ENCODE measurements at regions not wholly inside any gene's neighbourhood (a gene's known extent, or its start where the extent isn't known, plus 50 kb on each side); places are given as distances from the start of the nearest gene placed in this dataset.
"Not testable (repeated sequence)": the region's sequence is repeated elsewhere in the genome, so short reads cannot be mapped to it uniquely, and the experiment has no call there.

DNA sequence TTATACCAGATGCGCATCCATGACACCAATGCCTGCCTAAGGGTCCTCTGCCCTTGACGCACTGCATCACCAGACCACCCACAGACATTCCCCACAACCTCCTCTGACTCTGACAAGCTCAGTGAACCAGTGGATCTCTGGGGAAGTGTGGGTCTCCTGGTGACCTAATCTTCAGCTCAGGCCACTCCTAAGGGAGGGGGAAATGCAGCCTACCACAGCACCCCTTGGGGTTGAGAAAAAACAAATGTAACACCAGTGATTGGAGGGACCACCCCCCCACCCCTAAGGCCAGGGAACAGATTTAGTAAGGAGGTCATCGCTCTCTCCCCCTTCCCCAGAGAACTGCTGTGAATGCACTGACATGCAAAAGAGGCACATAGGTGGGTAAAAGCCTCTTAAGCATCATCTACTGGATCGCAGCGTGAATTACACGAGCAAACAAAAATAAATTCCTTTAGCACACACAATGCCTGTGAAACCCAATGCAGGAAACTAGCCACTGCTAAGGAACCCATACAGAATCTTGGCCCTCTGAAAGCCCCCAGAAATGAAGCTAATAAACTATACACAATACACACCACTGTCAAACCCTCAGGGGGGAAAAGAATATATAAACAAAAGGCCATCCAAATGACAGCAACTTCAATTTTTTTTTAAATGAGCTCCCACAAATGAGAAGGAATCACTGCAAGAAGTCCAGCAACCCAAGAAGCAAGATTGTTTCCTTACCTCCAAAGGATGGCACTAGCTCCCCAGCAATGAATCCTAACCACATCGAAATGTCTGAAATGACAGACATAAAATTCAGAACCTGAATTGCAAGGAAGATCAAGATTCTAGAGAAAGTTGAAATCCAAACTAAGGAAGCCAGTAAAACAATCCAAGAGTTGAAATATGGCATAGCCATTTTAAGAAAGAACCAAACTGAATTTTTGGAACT is 513.7 kb upstream of the PTGER4 start:
- WGBS = 84% methylated on average over 7 of the region's 7 CpGs
- no peak overlapping the region for H3K27ac ChIP-seq (ENCODE audit: low read depth)
- H3K36me3 ChIP-seq (ENCODE audit: insufficient read depth) = no peaks in the 10 kb centered on the region
- no peak overlapping the region for H3K4me3 ChIP-seq (ENCODE audit: low read depth, low read length)
- no peaks in the 10 kb centered on the region for H3K4me1 ChIP-seq (ENCODE audit: insufficient read depth)
- DNase-seq (ENCODE audit: extremely low spot score) = no peak

DNA sequence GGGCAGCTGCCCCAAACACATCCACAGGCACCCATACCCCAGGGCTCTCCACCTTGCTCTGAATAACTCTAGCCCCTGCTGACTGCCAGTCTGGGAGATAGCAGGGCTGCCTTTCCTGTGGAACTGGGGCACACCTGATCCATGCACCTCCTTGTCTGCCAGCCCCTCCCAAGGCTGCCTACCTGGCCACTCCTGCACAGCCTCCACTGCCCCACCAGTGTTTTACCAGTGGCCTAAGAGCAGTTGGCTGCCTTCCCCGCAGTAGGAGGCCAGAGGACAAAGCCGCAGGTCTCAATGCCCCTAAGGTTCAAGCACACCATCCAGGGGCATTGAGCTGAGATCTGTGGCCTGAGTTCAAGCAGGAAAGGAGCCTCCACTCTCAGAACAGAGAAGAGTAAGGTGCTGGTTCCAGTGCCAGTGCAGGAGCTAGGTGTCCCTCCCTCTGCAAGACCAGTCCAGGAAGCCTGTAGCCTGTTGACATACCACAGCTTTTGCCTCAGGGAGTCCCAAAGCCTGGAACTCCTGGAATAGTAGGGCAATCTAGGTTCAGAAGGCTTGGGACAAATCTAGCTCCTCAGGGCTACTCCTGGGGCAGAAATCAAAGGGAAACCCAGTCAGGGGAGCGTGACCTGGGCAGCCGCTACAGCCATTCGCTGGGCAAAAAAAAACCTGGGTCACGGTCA is 514.5 kb upstream of the PTGER4 start:
- Histone ChIP-seq H3K4me1 (ENCODE audit: insufficient read depth) (no peaks in the 10 kb centered on the region), H3K27ac (ENCODE audit: low read depth) (no peak overlapping the region), H3K36me3 (ENCODE audit: insufficient read depth) (no peaks in the 10 kb centered on the region), H3K4me3 (ENCODE audit: low read depth, low read length) (no peak overlapping the region)
- DNase-seq (ENCODE audit: extremely low spot score) = no peak
- WGBS = 95% methylated on average over 6 of the region's 6 CpGs

DNA sequence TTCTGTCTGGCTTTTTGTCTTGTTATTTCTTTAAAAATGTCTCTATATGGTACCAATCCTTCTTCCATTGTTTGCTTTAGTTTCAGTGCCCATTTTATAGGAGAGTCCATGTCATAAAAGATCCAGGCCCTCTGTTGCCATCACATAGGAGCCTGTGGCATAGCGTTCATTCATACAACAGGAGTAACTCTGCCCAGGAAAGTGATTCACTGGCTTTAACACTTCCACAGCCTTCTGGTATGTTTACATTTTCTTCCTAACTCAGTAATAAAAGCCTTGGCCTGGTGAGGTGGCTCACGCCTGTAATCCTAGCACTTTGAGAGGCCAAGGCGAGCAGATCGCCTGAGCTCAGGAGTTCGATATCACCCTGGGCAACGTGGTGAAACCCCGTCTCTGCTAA is 519.3 kb upstream of the PTGER4 start:
- WGBS = 85% methylated on average over 7 of the region's 7 CpGs
- no peak overlapping the region for H3K27ac ChIP-seq (ENCODE audit: low read depth)
- no peak for DNase-seq (ENCODE audit: extremely low spot score)

DNA sequence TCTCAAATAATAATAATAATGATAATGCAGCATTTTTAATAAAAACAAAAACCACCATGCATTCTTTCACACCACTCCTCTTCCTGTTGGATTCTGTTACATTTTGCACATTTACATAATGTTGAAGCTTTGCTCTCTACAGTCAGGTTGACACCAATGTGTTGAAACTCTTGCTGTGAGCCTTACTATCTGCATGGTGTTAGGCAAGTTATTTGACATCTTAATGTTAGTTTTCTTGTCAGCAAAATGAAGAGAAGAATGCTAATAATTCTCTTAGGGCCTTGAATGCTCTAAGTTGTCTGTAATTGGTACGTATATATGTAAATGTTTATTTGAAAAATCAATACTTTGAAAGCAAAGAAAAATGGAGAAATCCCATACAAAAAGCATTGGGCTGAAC is 525.5 kb upstream of the PTGER4 start:
- no peaks in the 10 kb centered on the region for H3K4me1 ChIP-seq (ENCODE audit: insufficient read depth)
- WGBS = 61% methylated on average over 1 of the region's 1 CpG
- no peak for DNase-seq (ENCODE audit: extremely low spot score)

More for the DNA sequence above, 519.3 kb upstream of the PTGER4 start:
- H3K4me3 ChIP-seq (ENCODE audit: low read depth, low read length) = no peak overlapping the region
- H3K36me3 ChIP-seq (ENCODE audit: insufficient read depth) = no peaks in the 10 kb centered on the region
- H3K4me1 ChIP-seq (ENCODE audit: insufficient read depth) = no peaks in the 10 kb centered on the region

DNA sequence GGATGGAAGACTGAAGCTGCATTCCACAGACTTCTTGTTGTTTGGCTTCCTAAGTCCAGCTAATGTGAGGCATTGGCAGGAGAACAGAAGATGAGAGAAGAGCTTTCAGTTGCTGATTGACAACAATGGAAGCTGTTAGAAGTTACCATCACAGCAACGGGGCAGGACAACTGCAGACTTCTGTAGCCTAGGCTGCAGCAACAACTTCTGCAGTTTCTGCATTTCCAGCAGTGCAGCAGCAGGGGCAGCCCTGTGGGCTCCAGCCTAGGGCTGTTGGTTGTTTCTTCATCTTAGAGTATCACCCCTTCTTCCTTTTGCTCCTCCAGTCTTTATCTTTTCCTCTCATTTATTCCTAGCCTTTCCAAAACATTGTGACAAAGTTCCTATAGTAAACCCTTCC is 528.8 kb upstream of the PTGER4 start:
- no peak for DNase-seq (ENCODE audit: extremely low spot score)
- Histone ChIP-seq H3K36me3 (ENCODE audit: insufficient read depth) (no peaks in the 10 kb centered on the region), H3K4me3 (ENCODE audit: low read depth, low read length) (no peak overlapping the region), H3K27ac (ENCODE audit: low read depth) (no peak overlapping the region), H3K4me1 (ENCODE audit: insufficient read depth) (no peaks in the 10 kb centered on the region)
- WGBS = 38% methylated on average over 1 of the region's 1 CpG

More for the DNA sequence above, 525.5 kb upstream of the PTGER4 start:
- H3K36me3 ChIP-seq (ENCODE audit: insufficient read depth) = no peaks in the 10 kb centered on the region
- no peak overlapping the region for H3K27ac ChIP-seq (ENCODE audit: low read depth)
- no peak overlapping the region for H3K4me3 ChIP-seq (ENCODE audit: low read depth, low read length)

DNA sequence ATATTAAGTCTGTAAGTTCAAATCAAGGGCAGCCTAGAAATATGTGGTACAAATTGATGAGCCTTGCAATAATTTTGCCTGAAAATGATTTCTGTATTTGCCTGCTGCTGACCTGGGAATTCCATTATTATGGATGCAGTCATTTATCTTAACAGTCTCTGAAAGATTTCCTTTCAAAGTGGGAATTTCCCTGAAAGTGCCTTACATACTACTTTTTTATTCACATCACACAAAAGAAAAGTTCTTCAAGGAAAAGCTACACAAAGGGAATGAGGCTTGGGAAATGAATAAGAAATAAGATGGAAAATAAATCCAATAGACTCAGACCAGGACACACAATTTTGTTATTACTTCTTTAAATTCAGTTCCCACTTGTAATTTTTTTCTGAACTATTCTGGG is 537.8 kb upstream of the PTGER4 start:
- Histone ChIP-seq H3K4me3 (ENCODE audit: low read depth, low read length) (no peak overlapping the region), H3K27ac (ENCODE audit: low read depth) (no peak overlapping the region), H3K36me3 (ENCODE audit: insufficient read depth) (no peaks in the 10 kb centered on the region), H3K4me1 (ENCODE audit: insufficient read depth) (no peaks in the 10 kb centered on the region)
- DNase-seq (ENCODE audit: extremely low spot score) = no peak

DNA sequence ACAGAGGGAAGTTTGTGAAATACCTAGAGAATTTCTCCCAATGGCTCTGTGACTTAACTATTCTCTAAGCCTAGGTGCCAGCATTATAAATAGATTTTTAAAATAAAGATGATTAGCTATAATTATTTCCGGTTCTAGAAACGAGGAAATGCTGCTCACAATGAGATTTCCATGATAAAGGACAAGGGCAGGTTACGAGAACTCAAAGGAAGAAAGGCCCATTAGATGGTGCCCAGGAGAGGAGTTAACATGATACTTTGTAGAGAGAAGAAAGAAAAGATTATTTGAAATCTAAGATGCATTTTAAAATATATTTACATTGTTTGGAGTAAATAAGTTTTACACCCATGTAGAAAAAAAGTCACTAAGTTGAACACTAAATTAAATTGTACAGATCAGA is 538.3 kb upstream of the PTGER4 start:
- no peaks in the 10 kb centered on the region for H3K4me1 ChIP-seq (ENCODE audit: insufficient read depth)
- H3K36me3 ChIP-seq (ENCODE audit: insufficient read depth) = no peaks in the 10 kb centered on the region
- H3K4me3 ChIP-seq (ENCODE audit: low read depth, low read length) = no peak overlapping the region
- DNase-seq (ENCODE audit: extremely low spot score) = no peak
- WGBS = 69% methylated on average over 3 of the region's 3 CpGs
- H3K27ac ChIP-seq (ENCODE audit: low read depth) = no peak overlapping the region

DNA sequence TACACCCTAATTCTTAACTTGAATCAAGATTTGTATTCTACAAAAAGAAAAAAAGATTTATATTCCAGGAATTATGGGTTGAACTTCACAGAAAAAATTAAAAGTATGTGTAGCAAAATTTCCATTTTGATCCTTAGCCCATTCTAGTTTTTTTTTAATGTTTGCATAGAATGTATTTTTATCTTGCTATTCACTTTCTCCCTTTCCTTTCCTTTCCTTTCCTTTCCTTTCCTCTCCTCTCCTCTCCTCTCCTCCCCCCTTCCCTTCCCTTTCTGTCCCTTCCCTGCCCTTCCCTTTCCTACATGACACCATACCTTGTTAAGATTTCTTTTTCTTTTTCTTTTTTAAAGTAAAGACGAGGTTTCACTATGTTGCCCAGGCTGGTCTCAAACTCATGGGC is 542.5 kb upstream of the PTGER4 start:
- WGBS = 77% methylated on average over 1 of the region's 1 CpG

DNA sequence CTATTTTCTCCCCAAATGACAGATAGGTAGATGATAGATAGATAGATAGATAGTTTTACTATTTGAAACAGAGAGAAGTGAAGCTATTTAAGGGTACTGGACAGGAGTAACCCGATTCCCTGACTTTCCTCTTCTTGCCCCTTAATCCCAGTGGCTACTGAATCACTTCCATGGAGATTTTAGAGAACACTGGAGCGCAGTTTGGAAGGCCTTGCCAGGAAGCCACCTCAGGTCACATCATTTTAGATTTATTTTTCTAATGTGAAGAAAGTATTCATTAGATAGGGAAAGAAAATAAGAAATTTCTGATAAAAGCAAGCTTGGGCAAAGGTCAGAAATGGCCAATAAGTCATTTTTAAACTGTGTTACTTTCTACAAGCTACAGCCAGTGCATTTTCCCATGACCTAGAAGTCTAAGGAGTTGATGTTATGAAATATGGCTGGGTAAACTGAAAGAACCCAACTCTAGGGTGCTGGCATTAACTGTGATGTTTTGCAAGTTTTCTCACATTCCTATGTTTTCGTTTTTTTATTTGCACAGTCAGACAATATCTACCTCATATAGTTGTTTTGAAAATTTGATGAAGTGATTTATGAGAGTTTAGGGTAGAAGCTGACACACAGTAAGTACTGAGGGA is 544.7 kb upstream of the PTGER4 start:
- H3K36me3 ChIP-seq (ENCODE audit: insufficient read depth) = no peaks in the 10 kb centered on the region

More for the DNA sequence above, 542.5 kb upstream of the PTGER4 start:
- no peak overlapping the region for H3K4me3 ChIP-seq (ENCODE audit: low read depth, low read length)
- H3K4me1 ChIP-seq (ENCODE audit: insufficient read depth) = no peaks in the 10 kb centered on the region
- H3K27ac ChIP-seq (ENCODE audit: low read depth) = no peak overlapping the region
- no peaks in the 10 kb centered on the region for H3K36me3 ChIP-seq (ENCODE audit: insufficient read depth)
- no peak for DNase-seq (ENCODE audit: extremely low spot score)

DNA sequence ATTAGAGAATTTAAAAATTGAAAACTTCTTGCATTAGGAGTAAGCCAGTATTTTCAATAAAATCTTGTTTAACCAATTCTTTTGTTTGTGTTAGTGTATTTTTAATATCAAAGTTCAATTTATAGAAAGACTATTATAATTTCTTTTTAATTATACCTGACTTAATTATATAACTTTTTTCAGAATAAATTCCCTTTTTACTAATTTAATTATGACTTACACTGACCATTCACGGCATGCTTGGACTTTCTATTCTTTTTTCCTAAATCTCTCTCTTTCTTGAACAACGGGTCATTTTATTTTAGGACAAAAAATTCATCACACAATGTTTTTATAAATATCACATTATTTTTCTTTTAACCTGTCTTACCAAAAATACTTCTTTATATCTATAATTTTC is 555.3 kb upstream of the PTGER4 start:
- Histone ChIP-seq H3K36me3 (ENCODE audit: insufficient read depth) (no peaks in the 10 kb centered on the region), H3K27ac (ENCODE audit: low read depth) (no peak overlapping the region), H3K4me3 (ENCODE audit: low read depth, low read length) (no peak overlapping the region), H3K4me1 (ENCODE audit: insufficient read depth) (no peaks in the 10 kb centered on the region)
- no peak for DNase-seq (ENCODE audit: extremely low spot score)
- 64% methylated on average over 2 of the region's 2 CpGs for WGBS

More for the DNA sequence above, 544.7 kb upstream of the PTGER4 start:
- Histone ChIP-seq H3K4me1 (ENCODE audit: insufficient read depth) (no peaks in the 10 kb centered on the region), H3K4me3 (ENCODE audit: low read depth, low read length) (no peak overlapping the region), H3K27ac (ENCODE audit: low read depth) (no peak overlapping the region)
- no peak for DNase-seq (ENCODE audit: extremely low spot score)
- 74% methylated on average over 3 of the region's 3 CpGs for WGBS

DNA sequence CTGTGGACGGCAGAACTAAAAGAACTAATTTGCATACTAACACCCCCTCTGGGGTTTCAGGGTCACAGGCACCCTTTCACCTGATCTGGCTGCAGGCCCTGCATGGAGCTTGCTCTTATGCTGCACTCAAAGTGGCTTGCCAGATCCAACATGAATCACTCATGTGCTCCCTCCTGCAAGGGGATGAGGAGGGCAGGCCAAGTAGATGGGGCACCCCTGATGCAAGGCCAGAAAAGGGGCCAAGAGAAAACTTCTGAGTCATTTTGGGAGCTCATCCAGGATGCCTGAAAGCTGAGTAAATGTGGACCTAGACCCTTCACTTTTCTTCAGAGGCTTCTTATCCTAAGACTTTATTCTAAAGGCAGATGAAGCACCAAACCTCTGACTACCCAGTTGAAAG is 558.5 kb upstream of the PTGER4 start:
- 91% methylated on average over 1 of the region's 1 CpG for WGBS
- no peaks in the 10 kb centered on the region for H3K36me3 ChIP-seq (ENCODE audit: insufficient read depth)
- no peak overlapping the region for H3K4me3 ChIP-seq (ENCODE audit: low read depth, low read length)
- H3K27ac ChIP-seq (ENCODE audit: low read depth) = no peak overlapping the region
- DNase-seq (ENCODE audit: extremely low spot score) = no peak
- H3K4me1 ChIP-seq (ENCODE audit: insufficient read depth) = no peaks in the 10 kb centered on the region

DNA sequence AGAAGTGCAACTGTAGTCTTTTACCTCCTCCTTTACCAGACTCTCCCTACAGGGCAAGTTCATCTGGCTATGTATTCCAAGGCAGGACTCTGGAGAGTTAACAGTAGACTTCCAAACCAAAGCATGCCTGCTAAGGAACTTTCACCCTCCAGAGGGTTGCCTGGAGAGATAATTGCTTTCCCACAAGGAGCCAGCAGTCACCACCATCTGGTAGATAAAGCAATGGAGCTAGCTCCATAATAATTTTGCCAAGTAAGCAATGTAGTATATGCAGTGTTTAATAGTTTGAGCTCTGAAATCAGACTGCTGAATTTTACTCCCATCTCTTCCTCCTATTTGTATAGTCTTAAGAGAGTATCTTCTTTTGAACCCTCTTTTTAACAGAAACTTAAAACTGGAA is 566.8 kb upstream of the PTGER4 start:
- Histone ChIP-seq H3K27ac (ENCODE audit: low read depth) (no peak overlapping the region), H3K4me1 (ENCODE audit: insufficient read depth) (no peaks in the 10 kb centered on the region), H3K4me3 (ENCODE audit: low read depth, low read length) (no peak overlapping the region), H3K36me3 (ENCODE audit: insufficient read depth) (no peaks in the 10 kb centered on the region)
- no peak for DNase-seq (ENCODE audit: extremely low spot score)

DNA sequence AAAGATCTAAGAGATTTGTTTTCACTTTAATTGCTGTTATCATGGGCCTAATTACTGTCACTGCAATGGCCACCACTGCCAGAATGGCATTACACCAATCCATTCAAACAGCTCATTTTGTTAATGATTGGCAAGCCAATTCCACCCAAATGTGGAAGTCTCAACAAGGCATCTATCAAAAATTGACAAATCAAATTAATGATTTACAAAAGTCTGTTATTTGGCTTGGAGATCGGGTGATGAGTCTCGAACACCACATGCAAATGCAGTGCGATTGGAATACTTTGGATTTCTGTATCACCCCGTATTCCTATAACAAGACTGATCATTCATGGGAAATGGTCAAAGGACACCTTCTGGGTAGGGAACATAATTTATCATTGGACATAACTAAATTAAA is 568.7 kb upstream of the PTGER4 start:
- 97% methylated on average over 4 of the region's 4 CpGs for WGBS
- not testable (repeated sequence) for H3K36me3 ChIP-seq (ENCODE audit: insufficient read depth); H3K4me3 ChIP-seq (ENCODE audit: low read depth, low read length); DNase-seq (ENCODE audit: extremely low spot score); H3K27ac ChIP-seq (ENCODE audit: low read depth); H3K4me1 ChIP-seq (ENCODE audit: insufficient read depth)
